GM23338 (cell line): ENCODE measurements at regions not wholly inside any gene's neighbourhood (a gene's known extent, or its start where the extent isn't known, plus 50 kb on each side); places are given as distances from the start of the nearest gene placed in this dataset.

Experiments
- ATAC-seq: fragments of 200-7000 bp; cut with Tn5 transposase; 3 replicates; pipeline ENCODE4 v1.9.1; 2020
- DNase-seq: peaks from one replicate; pipeline ENCODE4 v3.0.0-alpha.2; 2015; ENCODE audit warnings: low spot score
- H2AFZ ChIP-seq: fragments of 200-600 bp; sonication (generic); 2 replicates; pipeline ENCODE4 v1.8.0; 2016; ENCODE audit warnings: antibody characterized with exemption, mild to moderate bottlenecking, moderate library complexity
- H3F3A ChIP-seq: fragments of 200-600 bp; sonication (generic); replicated peaks from 2 replicates; pipeline ENCODE4 v1.8.0; 2017; ENCODE audit warnings: antibody characterized with exemption, mixed run types, low read depth
- H3K27ac ChIP-seq: fragments of 200-600 bp; sonication (generic); 2 replicates; pipeline ENCODE4 v1.6.1; 2016; ENCODE audit warnings: low read depth
- H3K27me3 ChIP-seq: fragments of 200-600 bp; sonication (generic); 2 replicates; pipeline ENCODE4 v1.8.0; 2016; ENCODE audit warnings: mild to moderate bottlenecking, mixed run types, moderate library complexity; ENCODE audit not compliant: insufficient read depth
- H3K36me3 ChIP-seq: fragments of 200-600 bp; sonication (generic); 2 replicates; pipeline ENCODE4 v1.8.0; 2016; ENCODE audit warnings: mild to moderate bottlenecking; ENCODE audit not compliant: insufficient read depth
- H3K4me1 ChIP-seq: fragments of 200-600 bp; sonication (generic); 2 replicates; pipeline ENCODE4 v1.8.0; 2016; ENCODE audit warnings: mild to moderate bottlenecking, moderate library complexity; ENCODE audit not compliant: insufficient read depth
- H3K4me2 ChIP-seq: fragments of 200-600 bp; sonication (generic); 2 replicates; pipeline ENCODE4 v1.7.1; 2017; ENCODE audit warnings: mixed run types
- H3K4me3 ChIP-seq: fragments of 200-600 bp; sonication (generic); 2 replicates; pipeline ENCODE4 v1.6.1; 2016; ENCODE audit warnings: mixed run types
- H3K79me2 ChIP-seq: fragments of 200-600 bp; sonication (generic); replicated peaks from 2 replicates; pipeline ENCODE4 v1.8.0; 2017; ENCODE audit warnings: mild to moderate bottlenecking; ENCODE audit not compliant: insufficient read depth
- H3K9me2 ChIP-seq: fragments of 200-600 bp; sonication (generic); 2 replicates; pipeline ENCODE4 v1.8.0; 2017; ENCODE audit not compliant: insufficient read depth
- H4K20me1 ChIP-seq: fragments of 200-600 bp; sonication (generic); replicated peaks from 2 replicates; pipeline ENCODE4 v1.8.0; 2017; ENCODE audit warnings: mild to moderate bottlenecking; ENCODE audit not compliant: insufficient read depth
- H3K27ac Mint-ChIP-seq: 2 replicates; pipeline ENCODE4 v1.8.0; 2020; ENCODE audit warnings: inconsistent platforms, mild to moderate bottlenecking, moderate library complexity, mixed read lengths
- H3K27me3 Mint-ChIP-seq: 3 replicates; pipeline ENCODE4 v1.8.0; 2022; ENCODE audit warnings: low read depth, mild to moderate bottlenecking, moderate library complexity, mixed read lengths, inconsistent platforms; ENCODE audit not compliant: insufficient read depth, poor library complexity
- H3K36me3 Mint-ChIP-seq: 3 replicates; pipeline ENCODE4 v1.8.0; 2021; ENCODE audit warnings: low read depth, mild to moderate bottlenecking, inconsistent platforms, moderate library complexity, mixed read lengths
- H3K4me1 Mint-ChIP-seq: 3 replicates; pipeline ENCODE4 v1.8.0; 2020; ENCODE audit warnings: mild to moderate bottlenecking, inconsistent platforms, mixed read lengths
- H3K4me3 Mint-ChIP-seq: 3 replicates; pipeline ENCODE4 v1.8.0; 2021; ENCODE audit warnings: moderate library complexity, mild to moderate bottlenecking, inconsistent platforms, mixed read lengths
- H3K9me3 Mint-ChIP-seq: 3 replicates; pipeline ENCODE4 v1.8.0; 2020; ENCODE audit warnings: moderate library complexity, mild to moderate bottlenecking, inconsistent platforms, mixed read lengths
- CREB1 ChIP-seq: fragments of 250-450 bp; sonication (Bioruptor Pico); IDR thresholded peaks from 2 replicates; pipeline ENCODE4 v1.5.0; 2020; ENCODE audit warnings: low read depth, mild to moderate bottlenecking, moderate library complexity
- CTCF ChIP-seq, 2 experiments: fragments of 200-600 bp in 1 of 2; sonication (generic) in 1 of 2; conservative IDR thresholded peaks; 2 replicates each; pipeline versions ENCODE4 v1.5.1 to v1.6.1; 2016 to 2017; ENCODE audit warnings: antibody characterized with exemption in 2 of 2, low read depth in 2 of 2, mild to moderate bottlenecking in 2 of 2, moderate library complexity in 1 of 2
- ETS1 ChIP-seq: IDR thresholded peaks from 2 replicates; pipeline ENCODE4 v1.6.1; 2016; ENCODE audit warnings: antibody characterized with exemption
- EZH2 ChIP-seq: fragments of 200-600 bp; sonication (generic); IDR thresholded peaks from one replicate; pipeline ENCODE4 v1.8.0; 2017; ENCODE audit warnings: antibody characterized with exemption, mild to moderate bottlenecking, low read depth; ENCODE audit not compliant: unreplicated experiment
- EZH2phosphoT487 ChIP-seq: fragments of 200-600 bp; sonication (generic); IDR thresholded peaks from one replicate; pipeline ENCODE4 v1.8.1; 2018; ENCODE audit warnings: antibody characterized with exemption; ENCODE audit not compliant: unreplicated experiment
- JUNB ChIP-seq: IDR thresholded peaks from one replicate; pipeline ENCODE4 v1.6.1; 2016; ENCODE audit warnings: antibody characterized with exemption; ENCODE audit not compliant: unreplicated experiment
- NANOG ChIP-seq: IDR thresholded peaks from 2 replicates; pipeline ENCODE4 v1.6.1; 2016; ENCODE audit warnings: antibody characterized with exemption, borderline replicate concordance
- POLR2AphosphoS5 ChIP-seq: IDR thresholded peaks from 2 replicates; pipeline ENCODE4 v1.6.1; 2016; ENCODE audit warnings: antibody characterized with exemption, low read depth
- REST ChIP-seq: IDR thresholded peaks from one replicate; pipeline ENCODE4 v1.6.1; 2018; ENCODE audit warnings: antibody characterized with exemption; ENCODE audit not compliant: unreplicated experiment
- STAT1 ChIP-seq: IDR thresholded peaks from one replicate; pipeline ENCODE4 v1.6.1; 2016; ENCODE audit warnings: antibody characterized with exemption; ENCODE audit not compliant: unreplicated experiment
- ZNF114 ChIP-seq: fragments of 250-450 bp; sonication (Bioruptor Pico); IDR thresholded peaks from 2 replicates; pipeline ENCODE4 v1.5.0; 2020; ENCODE audit warnings: mild to moderate bottlenecking, moderate library complexity
- ZNF331 ChIP-seq: fragments of 250-450 bp; sonication (Bioruptor Pico); IDR thresholded peaks from 2 replicates; pipeline ENCODE4 v1.5.0; 2020; ENCODE audit warnings: low read depth, mild to moderate bottlenecking, moderate library complexity
- ZNF462 ChIP-seq: fragments of 250-450 bp; sonication (Bioruptor Pico); IDR thresholded peaks from 2 replicates; pipeline ENCODE4 v1.5.0; 2020; ENCODE audit warnings: mild to moderate bottlenecking, moderate library complexity

- Histone ChIP-seq H3K36me3 (no peaks in the 10 kb centered on the region), H3F3A (no peaks in the 10 kb centered on the region), H2AFZ (no peak overlapping the region), H3K9me2 (no peaks in the 10 kb centered on the region), H3K4me3 (no peak overlapping the region), H3K27me3 (no peaks in the 10 kb centered on the region), H3K4me1 (peaks cover 15% of the 10 kb centered on the region), H4K20me1 (no peaks in the 10 kb centered on the region), H3K4me2 (no peak overlapping the region), H3K27ac (no peak overlapping the region), H3K79me2 (no peaks in the 10 kb centered on the region)
- no peak overlapping the region for H3K27ac Mint-ChIP-seq
- TF ChIP-seq ZNF462 (CRISPR knock-in tag), result no peak
- no peak for TF ChIP-seq ZNF331
- no peak for TF ChIP-seq ETS1
- no peak for TF ChIP-seq REST
- no peak for TF ChIP-seq JUNB
- TF ChIP-seq EZH2phosphoT487, result no peak
- no peak for TF ChIP-seq ZNF114 (CRISPR knock-in tag)
- no peak for TF ChIP-seq POLR2AphosphoS5
- TF ChIP-seq STAT1, result no peak
- TF ChIP-seq CTCF (conservative IDR thresholded peaks at IDR 0.05; ENCODE audit: low read depth in 2 of 2), result no peak
- TF ChIP-seq EZH2, result no peak
- no peak for TF ChIP-seq NANOG
- TF ChIP-seq CREB1 (CRISPR knock-in tag), result no peak
- DNase-seq (no peak), ATAC-seq (no peak)
- H3K36me3 Mint-ChIP-seq, result no peaks in the 10 kb centered on the region
- H3K27me3 Mint-ChIP-seq, result peaks cover 1% of the 10 kb centered on the region
- H3K9me3 Mint-ChIP-seq, result no peaks in the 10 kb centered on the region
- no peak overlapping the region for H3K4me3 Mint-ChIP-seq
- H3K4me1 Mint-ChIP-seq, result peaks cover 39% of the 10 kb centered on the region
Observed at GRCh38 chr1:113198806-113199205, 125.8 kb downstream of the LRIG2 start.
